ENCODE measurements at regions not wholly inside any gene's neighbourhood (a gene's known extent, or its start where the extent isn't known, plus 50 kb on each side); places are given as distances from the start of the nearest gene placed in this dataset.

DNA sequence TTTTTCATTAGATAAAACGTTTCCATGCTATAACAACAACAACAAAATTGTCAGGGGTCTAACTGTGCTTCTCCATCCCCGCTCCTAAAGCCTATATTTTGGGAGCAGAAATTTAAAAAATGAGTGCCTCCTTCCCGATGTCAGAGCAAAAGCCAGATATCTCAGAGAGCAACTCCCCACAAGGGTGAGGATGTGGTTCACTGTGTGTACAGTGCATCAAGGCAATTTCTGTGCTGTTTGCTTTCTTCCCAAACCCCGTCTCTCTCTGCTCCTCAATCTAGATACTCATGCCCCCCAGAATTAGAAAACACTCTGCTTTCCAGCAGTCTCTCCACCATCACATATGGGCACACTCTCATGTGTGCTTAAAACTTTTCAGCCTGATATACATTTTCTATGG lies 76.7 kb upstream of the MBNL1 start:
- intact Hi-C loops (cut with DNase I; ENCODE audit: low total_unique reads): no loop called here
- TF ChIP-seq, protein P1, sequence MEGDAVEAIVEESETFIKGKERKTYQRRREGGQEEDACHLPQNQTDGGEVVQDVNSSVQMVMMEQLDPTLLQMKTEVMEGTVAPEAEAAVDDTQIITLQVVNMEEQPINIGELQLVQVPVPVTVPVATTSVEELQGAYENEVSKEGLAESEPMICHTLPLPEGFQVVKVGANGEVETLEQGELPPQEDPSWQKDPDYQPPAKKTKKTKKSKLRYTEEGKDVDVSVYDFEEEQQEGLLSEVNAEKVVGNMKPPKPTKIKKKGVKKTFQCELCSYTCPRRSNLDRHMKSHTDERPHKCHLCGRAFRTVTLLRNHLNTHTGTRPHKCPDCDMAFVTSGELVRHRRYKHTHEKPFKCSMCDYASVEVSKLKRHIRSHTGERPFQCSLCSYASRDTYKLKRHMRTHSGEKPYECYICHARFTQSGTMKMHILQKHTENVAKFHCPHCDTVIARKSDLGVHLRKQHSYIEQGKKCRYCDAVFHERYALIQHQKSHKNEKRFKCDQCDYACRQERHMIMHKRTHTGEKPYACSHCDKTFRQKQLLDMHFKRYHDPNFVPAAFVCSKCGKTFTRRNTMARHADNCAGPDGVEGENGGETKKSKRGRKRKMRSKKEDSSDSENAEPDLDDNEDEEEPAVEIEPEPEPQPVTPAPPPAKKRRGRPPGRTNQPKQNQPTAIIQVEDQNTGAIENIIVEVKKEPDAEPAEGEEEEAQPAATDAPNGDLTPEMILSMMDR (IDR thresholded peaks at IDR 0.05): no peak
- no peak for TF ChIP-seq POLR2A (IDR thresholded peaks at IDR 0.05)

DNA sequence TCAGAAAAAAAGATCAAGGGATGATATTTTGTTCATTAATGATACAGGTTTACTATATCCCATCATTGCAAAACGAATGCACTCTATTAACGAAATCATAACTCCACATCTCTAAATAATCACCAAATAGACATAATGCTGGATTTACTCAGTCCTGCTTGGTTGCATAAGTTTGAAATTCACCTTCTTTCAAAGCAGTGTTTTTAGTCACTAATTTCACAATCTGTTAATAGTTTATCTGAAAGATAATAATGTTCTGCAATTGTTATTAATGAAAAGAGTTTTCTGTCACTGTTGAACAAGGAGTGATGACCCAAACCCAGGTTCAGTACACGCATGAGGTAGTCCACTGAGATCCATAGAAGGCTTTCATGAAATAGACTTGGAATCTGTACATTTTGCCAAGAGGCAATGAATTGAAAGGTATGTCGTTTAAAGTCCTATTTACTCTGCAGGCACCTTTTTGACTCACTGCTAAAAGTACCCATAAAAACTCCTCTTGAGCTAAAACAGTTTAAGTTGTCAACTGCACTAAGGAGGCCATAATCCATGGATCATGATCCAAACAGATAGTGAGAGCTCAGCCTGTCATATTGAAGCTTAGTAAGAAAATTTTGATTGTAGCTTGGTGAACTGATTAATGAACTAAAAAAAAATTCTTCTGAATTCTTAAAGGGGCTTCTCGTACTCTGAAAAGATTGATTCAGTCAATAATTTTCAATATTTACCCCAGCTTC lies 75.6 kb upstream of the MBNL1 start:
- TF ChIP-seq, protein P1 (IDR thresholded peaks at IDR 0.05): no peak
- TF ChIP-seq POLR2A (IDR thresholded peaks at IDR 0.05): no peak
- intact Hi-C loops (cut with DNase I; ENCODE audit: low total_unique reads): no loop called here
- Histone ChIP-seq H3K27me3 (no peaks in the 10 kb centered on the region), H3K9me3 (no peaks in the 10 kb centered on the region), H3K4me3 (no peak overlapping the region), H3K4me1 (no peaks in the 10 kb centered on the region), H3K27ac (no peak overlapping the region), H3K36me3 (ENCODE audit: low read depth, missing control alignments) (no peaks in the 10 kb centered on the region)
- WGBS, 2 donors: 58 to 73% methylated on average over 5 of the region's 5 CpGs
- DNase-seq: no peak

More for the DNA sequence above, 76.7 kb upstream of the MBNL1 start:
- DNase-seq: no peak
- H3K36me3 ChIP-seq (ENCODE audit: low read depth, missing control alignments): no peaks in the 10 kb centered on the region
- H3K27me3 ChIP-seq: no peaks in the 10 kb centered on the region
- no peak overlapping the region for H3K27ac ChIP-seq
- 76 to 77% methylated on average over 4 of the region's 4 CpGs for WGBS, 2 donors
- H3K4me1 ChIP-seq: no peaks in the 10 kb centered on the region
- H3K9me3 ChIP-seq: no peaks in the 10 kb centered on the region
- no peak overlapping the region for H3K4me3 ChIP-seq

DNA sequence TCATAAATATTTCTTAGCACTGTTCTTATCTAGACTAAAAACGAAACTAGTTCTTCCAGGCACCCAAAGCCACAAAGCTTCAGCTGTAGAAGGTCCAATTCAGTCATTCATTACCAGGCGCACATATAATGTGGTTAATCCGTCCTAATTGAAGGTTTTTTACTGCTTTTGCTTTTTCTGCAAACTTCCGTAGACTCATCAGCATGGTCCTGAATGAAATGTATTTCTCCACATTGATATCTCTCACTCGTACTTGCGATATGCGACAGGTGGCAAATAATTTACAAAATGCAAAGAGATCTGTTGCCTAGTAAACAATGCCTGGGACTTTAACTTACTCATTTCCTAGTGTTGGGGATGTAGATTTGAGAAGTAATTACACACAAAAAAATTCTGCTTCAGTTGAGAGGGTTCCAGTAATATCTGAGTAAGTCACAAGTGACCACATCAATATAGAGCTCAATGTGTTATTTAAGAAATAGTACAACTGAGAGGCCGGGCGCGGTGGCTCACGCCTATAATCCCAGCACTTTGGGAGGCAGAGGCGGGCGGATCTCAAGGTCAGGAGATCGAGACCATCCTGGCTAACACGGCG lies 75.0 kb upstream of the MBNL1 start:
- Histone ChIP-seq H3K9me3 (no peaks in the 10 kb centered on the region), H3K4me3 (no peak overlapping the region), H3K4me1 (no peaks in the 10 kb centered on the region), H3K36me3 (ENCODE audit: low read depth, missing control alignments) (no peaks in the 10 kb centered on the region), H3K27me3 (no peaks in the 10 kb centered on the region), H3K27ac (no peak overlapping the region)
- TF ChIP-seq, protein P1 (IDR thresholded peaks at IDR 0.05): no peak
- TF ChIP-seq POLR2A (IDR thresholded peaks at IDR 0.05): no peak
- 63 to 70% methylated on average over 16 of the region's 16 CpGs for WGBS, 2 donors
- intact Hi-C loops (cut with DNase I; ENCODE audit: low total_unique reads): no loop called here
- no peak for DNase-seq

DNA sequence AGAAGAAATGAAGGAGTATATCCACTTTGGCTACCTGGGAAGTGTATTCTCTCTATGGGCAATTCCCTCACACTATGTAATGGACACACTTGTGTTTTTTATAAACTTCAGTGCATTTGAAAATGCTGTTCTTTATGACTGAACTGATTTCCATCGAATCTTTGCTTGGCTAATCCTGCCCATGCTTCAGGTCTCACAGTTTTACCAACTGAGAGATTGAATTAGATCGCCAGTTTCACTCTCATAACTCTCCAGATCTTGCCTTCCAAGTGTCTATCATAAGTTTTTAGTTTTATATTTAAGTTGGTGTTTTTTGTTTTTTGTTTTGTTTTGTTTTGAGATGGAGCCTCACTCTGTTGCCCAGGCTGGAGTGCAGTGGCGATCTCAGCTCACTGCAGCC lies 73.5 kb upstream of the MBNL1 start:
- Histone ChIP-seq H3K27ac (no peak overlapping the region), H3K27me3 (no peaks in the 10 kb centered on the region), H3K9me3 (no peaks in the 10 kb centered on the region), H3K4me1 (no peaks in the 10 kb centered on the region), H3K36me3 (ENCODE audit: low read depth, missing control alignments) (no peaks in the 10 kb centered on the region), H3K4me3 (no peak overlapping the region)
- intact Hi-C loops (cut with DNase I; ENCODE audit: low total_unique reads): no loop called here
- no peak for DNase-seq
- WGBS, 2 donors: 66 to 83% methylated on average over 3 of the region's 3 CpGs
- TF ChIP-seq POLR2A (IDR thresholded peaks at IDR 0.05): no peak
- TF ChIP-seq, protein P1 (IDR thresholded peaks at IDR 0.05): no peak

DNA sequence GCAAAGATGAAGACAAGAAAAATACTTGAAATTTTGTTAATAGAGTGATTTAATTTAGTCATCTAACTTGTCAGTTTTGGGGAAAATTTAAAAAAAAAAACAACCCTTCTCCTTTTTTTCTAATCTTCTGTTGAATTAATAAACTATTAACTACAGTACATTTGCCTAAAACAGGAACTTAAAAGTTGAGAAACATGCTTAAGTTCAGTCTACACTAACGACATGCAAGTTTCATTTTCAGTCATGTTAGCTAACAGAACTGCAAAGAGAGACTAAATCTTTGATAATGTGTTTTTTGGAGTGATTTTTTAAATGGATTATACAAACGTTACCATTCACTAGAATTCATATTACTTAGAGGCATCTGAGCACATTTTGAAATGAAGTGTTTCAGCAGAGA lies 71.9 kb upstream of the MBNL1 start:
- TF ChIP-seq, protein P1 (IDR thresholded peaks at IDR 0.05): no peak
- TF ChIP-seq POLR2A (IDR thresholded peaks at IDR 0.05): no peak
- Histone ChIP-seq H3K4me3 (no peak overlapping the region), H3K9me3 (no peaks in the 10 kb centered on the region), H3K27me3 (no peaks in the 10 kb centered on the region), H3K36me3 (ENCODE audit: low read depth, missing control alignments) (no peaks in the 10 kb centered on the region), H3K4me1 (no peaks in the 10 kb centered on the region), H3K27ac (no peak overlapping the region)
- WGBS, 2 donors: 41 to 44% methylated on average over 2 of the region's 2 CpGs
- DNase-seq: no peak
- intact Hi-C loops (cut with DNase I; ENCODE audit: low total_unique reads): no loop called here
